ENCODE measurements at regions not wholly inside any gene's neighbourhood (a gene's known extent, or its start where the extent isn't known, plus 50 kb on each side); places are given as distances from the start of the nearest gene placed in this dataset.

- intact Hi-C loops (cut with micrococcal nuclease): no loop called here
- H3K4me1 Mint-ChIP-seq: no peaks in the 10 kb centered on the region
- peaks cover 10% of the 10 kb centered on the region for H3K9me3 Mint-ChIP-seq (ENCODE audit: insufficient read depth)
- Histone ChIP-seq H4K20me1 (ENCODE audit: control insufficient read depth, insufficient read depth, low read length, poor library complexity, severe bottlenecking) (no peaks in the 10 kb centered on the region), H3K4me2 (replicated peaks; ENCODE audit: low read depth, low read length, poor library complexity, severe bottlenecking) (no peak overlapping the region), H3K4me1 (ENCODE audit: control insufficient read depth in 2 of 2, insufficient read depth in 2 of 2, low read length in 2 of 2) (no peaks in the 10 kb centered on the region), H3K27ac (ENCODE audit: low read length in 2 of 2) (no peak overlapping the region), H3K9me3 (ENCODE audit: control extremely low read depth in 1 of 3, control insufficient read depth in 2 of 3, insufficient read depth in 1 of 3, low read length in 2 of 3) (peaks cover 1 to 18% (median 9%) of the 10 kb centered on the region in 3 donors), H3K4me3 (ENCODE audit: control extremely low read depth in 1 of 5, extremely low read depth in 1 of 5, insufficient read depth in 1 of 5, low read depth in 2 of 5, low read length in 4 of 5) (no peak overlapping the region), H3K27me3 (replicated peaks in 1 of 4; ENCODE audit: control extremely low read depth in 1 of 4, control insufficient read depth in 3 of 4, insufficient read depth in 4 of 4, low read length in 3 of 4) (no peaks in the 10 kb centered on the region), H3K9ac (ENCODE audit: low read length) (no peak overlapping the region), H2AFZ (ENCODE audit: insufficient read depth, low read depth, low read length, poor library complexity, severe bottlenecking) (no peak overlapping the region), H3K79me2 (ENCODE audit: control insufficient read depth, insufficient read depth, low read length) (no peaks in the 10 kb centered on the region), H3K36me3 (replicated peaks in 1 of 2; ENCODE audit: control extremely low read depth in 1 of 2, control insufficient read depth in 1 of 2, extremely low read depth in 1 of 2, insufficient read depth in 2 of 2, low read length in 1 of 2) (no peaks in the 10 kb centered on the region)
- TF ChIP-seq EZH2 (IDR thresholded peaks at IDR 0.05; ENCODE audit: borderline replicate concordance, insufficient read depth, low read depth, low read length, poor library complexity, severe bottlenecking) (no peak), CTCF (IDR thresholded peaks at IDR 0.05) (no peak)
- ATAC-seq (ENCODE audit: low read depth): no peak
- H3K4me3 Mint-ChIP-seq: no peak overlapping the region
- no CpG with 5 or more reads among the region's 4 CpGs for WGBS (ENCODE audit: insufficient coverage)
- ChIA-PET POLR2A (no interaction called here), CTCF (no interaction called here)
- H3K27me3 Mint-ChIP-seq: peaks cover 10% of the 10 kb centered on the region
- no peak overlapping the region for H3K27ac Mint-ChIP-seq
- DNase-seq: no peak
These were observed 278.4 kb upstream of the TNP1 start for GRCh38 chr2:217138284-217138683.

- TF ChIP-seq CTCF (IDR thresholded peaks at IDR 0.05) (no peak), EZH2 (IDR thresholded peaks at IDR 0.05; ENCODE audit: borderline replicate concordance, insufficient read depth, low read depth, low read length, poor library complexity, severe bottlenecking) (no peak)
- POLR2A ChIA-PET: no interaction called here
- WGBS (ENCODE audit: insufficient coverage): 83% methylated on average over 2 of the region's 2 CpGs
- Histone ChIP-seq H2AFZ (ENCODE audit: insufficient read depth, low read depth, low read length, poor library complexity, severe bottlenecking) (no peak overlapping the region), H3K79me2 (ENCODE audit: control insufficient read depth, insufficient read depth, low read length) (no peaks in the 10 kb centered on the region), H3K4me1 (ENCODE audit: control insufficient read depth in 2 of 2, insufficient read depth in 2 of 2, low read length in 2 of 2) (no peaks in the 10 kb centered on the region), H3K36me3 (replicated peaks in 1 of 2; ENCODE audit: control extremely low read depth in 1 of 2, control insufficient read depth in 1 of 2, extremely low read depth in 1 of 2, insufficient read depth in 2 of 2, low read length in 1 of 2) (no peaks in the 10 kb centered on the region), H3K9ac (ENCODE audit: low read length) (no peak overlapping the region), H3K27ac (ENCODE audit: low read length in 2 of 2) (no peak overlapping the region), H3K4me2 (replicated peaks; ENCODE audit: low read depth, low read length, poor library complexity, severe bottlenecking) (no peak overlapping the region), H3K27me3 (replicated peaks in 1 of 4; ENCODE audit: control extremely low read depth in 1 of 4, control insufficient read depth in 3 of 4, insufficient read depth in 4 of 4, low read length in 3 of 4) (no peaks in the 10 kb centered on the region), H4K20me1 (ENCODE audit: control insufficient read depth, insufficient read depth, low read length, poor library complexity, severe bottlenecking) (no peaks in the 10 kb centered on the region), H3K9me3 (ENCODE audit: control extremely low read depth in 1 of 3, control insufficient read depth in 2 of 3, insufficient read depth in 1 of 3, low read length in 2 of 3) (no peaks in the 10 kb centered on the region), H3K4me3 (ENCODE audit: control extremely low read depth in 1 of 5, extremely low read depth in 1 of 5, insufficient read depth in 1 of 5, low read depth in 2 of 5, low read length in 4 of 5) (no peak overlapping the region)
- CTCF ChIA-PET: no interaction called here
- ATAC-seq (ENCODE audit: low read depth) (no peak), DNase-seq (no peak)
- no peak overlapping the region for H3K27ac Mint-ChIP-seq
- no peaks in the 10 kb centered on the region for H3K9me3 Mint-ChIP-seq (ENCODE audit: insufficient read depth)
- H3K4me3 Mint-ChIP-seq: no peak overlapping the region
- intact Hi-C loops (cut with micrococcal nuclease): no loop called here
- no peaks in the 10 kb centered on the region for H3K4me1 Mint-ChIP-seq
- peaks cover 12% of the 10 kb centered on the region for H3K27me3 Mint-ChIP-seq
These were observed 267.9 kb upstream of the TNP1 start for GRCh38 chr2:217127744-217128143.
